ENCODE measurements at regions not wholly inside any gene's neighbourhood (a gene's known extent, or its start where the extent isn't known, plus 50 kb on each side); places are given as distances from the start of the nearest gene placed in this dataset.
"Not testable (repeated sequence)": the region's sequence is repeated elsewhere in the genome, so short reads cannot be mapped to it uniquely, and the experiment has no call there.

DNA sequence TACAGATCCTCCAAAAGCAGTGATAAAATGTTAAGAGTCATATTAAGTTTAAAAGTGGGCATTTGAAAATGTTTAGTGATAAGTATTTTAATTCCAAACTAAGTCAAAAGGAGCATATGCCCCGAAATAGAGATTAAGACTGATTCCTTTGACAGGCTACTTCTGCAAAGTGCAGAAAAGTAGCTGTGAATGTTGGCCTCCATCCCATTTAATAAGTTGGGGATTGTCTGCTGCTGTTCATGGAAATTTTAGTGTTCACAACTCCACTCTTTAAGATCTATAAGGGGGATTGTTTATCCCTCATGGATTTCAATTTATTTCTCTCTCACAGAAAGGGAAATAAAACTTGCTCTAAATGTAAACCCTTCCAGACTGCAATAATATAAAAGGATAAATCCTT, 278.3 kb downstream of the KCTD12 start:
- no peak for ATAC-seq

DNA sequence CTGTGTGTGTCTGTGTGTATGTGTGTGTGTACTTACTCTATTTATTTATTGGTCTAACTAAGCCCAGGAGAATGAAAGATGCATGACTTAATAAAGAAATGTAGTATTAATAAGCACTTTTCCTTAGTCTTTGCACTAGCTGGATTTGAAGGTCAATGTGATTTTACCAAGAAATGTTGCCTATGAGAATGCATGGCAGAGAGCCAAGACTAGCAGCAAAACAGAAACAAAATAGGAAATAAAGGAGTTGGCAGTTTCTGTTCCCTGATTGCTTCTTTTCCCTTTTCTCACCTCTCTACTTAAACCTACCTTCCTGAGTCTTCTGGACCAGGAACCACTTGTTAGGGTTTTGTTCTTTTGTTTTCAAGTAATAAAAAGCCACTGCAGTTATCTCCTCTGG, 286.1 kb downstream of the KCTD12 start:
- no peak for ATAC-seq

DNA sequence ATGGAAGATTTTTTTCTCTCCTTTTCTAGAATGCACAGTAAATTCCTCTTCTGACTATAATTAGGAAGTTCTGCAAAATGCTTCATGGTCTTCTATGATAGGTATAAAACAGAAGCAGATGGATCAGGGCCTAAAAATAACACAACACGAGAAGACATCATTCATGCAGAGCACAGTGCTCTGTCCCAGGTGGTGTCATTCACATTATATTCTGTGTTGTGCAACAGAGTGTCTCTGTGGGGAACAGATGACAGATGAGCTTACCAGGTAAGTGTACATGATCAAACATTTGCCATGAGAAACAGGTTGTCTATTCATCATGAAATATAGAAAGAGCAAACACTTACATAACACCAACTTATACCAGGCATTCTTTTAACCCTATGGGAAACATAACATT, 288.3 kb downstream of the KCTD12 start:
- ATAC-seq = no peak

DNA sequence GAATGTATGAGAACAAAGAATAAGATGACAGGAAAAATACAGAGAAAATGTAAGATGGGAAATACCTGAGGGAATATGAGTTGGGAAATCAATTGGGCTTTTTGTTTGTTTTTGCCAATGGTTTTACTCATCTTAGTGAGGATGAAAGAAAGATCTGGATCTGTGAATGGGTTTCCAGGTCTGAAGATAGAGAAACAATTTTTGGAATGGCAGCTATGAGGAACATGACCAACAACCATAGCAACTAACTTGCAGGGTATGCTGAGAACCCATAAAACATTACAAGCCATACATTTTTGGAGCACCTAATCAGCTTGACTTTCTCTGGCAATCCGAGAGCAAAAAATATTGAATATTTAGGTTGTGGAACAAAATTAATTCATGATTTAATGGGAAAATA, 290.0 kb downstream of the KCTD12 start:
- no peak for ATAC-seq

DNA sequence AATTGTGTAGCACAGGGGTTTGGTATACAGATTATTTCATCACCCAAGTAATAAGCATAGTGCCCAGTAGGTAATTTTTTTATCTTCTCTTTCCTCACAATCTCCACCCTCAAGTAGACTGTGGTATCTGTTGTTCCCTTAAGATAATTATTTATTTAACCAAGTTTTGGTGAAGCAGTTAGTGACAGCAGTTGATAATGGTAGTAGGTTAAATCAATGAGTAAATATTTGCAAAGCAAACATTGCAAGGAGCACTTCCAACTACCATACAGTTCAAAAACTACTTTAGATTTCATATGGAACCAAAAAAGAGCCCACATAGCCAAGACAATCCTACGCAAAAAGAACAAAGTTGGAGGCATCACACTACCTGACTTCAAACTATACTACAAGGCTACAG, 291.8 kb downstream of the KCTD12 start:
- ATAC-seq = no peak

DNA sequence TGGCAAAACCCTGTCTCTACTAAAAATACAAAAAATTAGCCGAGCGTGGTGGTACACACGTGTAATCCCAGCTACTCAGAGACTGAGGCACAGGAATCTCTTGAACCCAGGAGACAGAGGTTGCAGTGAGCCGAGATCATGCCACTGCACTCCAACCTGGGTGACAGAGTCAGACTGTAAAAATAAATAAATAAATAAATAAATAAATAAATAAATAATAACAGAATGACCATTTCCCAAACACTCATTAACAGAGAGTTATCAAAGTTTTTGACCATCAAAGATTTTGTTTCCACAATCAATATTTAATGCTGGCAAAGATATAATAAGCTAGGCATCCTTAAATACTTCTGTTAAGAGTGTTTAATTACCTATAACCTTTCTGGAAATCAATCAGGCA, 299.4 kb downstream of the KCTD12 start:
- ATAC-seq = no peak

DNA sequence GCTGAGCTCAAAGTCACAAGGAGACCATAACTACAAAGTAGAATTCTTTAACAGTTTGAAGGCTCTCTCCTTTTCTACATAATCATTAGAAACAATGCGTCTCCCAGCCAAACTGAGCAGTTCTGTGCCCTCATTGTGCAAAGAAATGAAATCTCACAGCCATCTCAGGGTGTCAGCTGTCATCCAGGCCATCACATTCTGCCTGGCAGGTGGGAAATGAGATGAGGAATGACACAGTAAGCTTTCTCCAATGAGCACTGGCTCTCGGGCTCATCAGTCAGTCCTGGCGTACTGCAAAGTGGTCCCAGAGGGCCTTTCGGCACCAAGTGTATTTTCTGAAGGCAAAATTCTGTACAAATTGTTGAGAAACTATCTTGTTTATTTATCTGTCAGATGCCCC, 306.5 kb downstream of the KCTD12 start:
- ATAC-seq = no peak

DNA sequence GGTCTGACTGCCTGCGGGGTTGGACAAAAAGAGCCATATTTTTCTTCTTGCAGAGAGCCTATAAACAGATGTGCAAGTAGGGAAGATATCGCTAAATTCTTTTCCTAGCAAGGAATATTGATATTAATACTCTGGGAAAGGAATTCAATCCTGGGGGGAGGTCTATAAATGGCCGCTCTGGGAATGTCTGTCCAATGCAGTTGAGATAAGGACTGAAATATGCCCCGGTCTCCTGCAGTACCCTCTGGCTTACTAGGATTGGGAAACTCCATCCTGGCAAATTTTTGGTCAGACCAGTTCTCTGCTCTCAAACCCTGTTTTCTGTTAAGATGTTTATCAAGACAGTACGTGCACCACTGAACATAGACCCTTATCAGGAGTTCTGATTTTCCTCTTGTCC, 310.6 kb downstream of the KCTD12 start:
- ATAC-seq = not testable (repeated sequence)

DNA sequence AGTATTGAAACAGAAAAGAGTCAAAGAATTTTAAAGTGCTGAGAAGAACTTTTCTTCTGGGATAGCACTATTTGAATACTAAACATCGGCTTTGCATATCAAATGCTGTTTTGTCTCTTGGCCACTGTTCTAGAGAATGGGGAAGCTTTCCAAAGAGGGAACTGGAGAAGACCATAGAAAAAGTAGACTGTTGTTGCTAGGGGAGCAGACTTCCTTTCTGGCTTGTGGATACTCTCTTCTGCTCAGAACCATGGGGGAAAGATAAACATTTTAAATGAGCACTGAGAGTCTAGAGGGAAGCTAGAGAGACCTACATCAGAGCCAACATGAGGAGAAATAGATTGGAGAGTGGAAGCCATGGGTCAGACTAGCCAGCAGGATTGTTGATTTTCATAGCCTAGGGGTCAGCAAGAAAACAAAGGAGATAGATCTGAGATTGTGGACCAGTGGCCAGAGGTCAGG, 315.7 kb downstream of the KCTD12 start:
- no peak for ATAC-seq

DNA sequence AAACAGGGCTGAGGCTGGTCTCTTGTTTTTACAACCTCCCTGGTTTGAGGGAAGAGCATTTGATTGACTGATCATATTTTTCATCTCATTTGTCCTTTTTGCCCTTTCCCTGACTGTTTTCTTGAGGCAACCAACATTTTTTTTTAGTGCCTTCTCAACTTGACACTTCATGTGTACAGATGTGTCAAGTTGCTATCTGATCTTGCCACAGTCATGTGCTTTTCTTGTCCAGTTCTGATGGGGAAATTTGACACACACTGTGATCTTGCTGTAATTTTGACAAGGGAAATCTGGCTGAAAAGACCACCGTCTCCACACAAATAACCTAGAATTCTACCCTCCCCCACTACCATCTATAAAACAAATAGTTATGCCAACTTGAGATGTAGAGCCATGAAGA, 329.6 kb downstream of the KCTD12 start:
- no peak for ATAC-seq

DNA sequence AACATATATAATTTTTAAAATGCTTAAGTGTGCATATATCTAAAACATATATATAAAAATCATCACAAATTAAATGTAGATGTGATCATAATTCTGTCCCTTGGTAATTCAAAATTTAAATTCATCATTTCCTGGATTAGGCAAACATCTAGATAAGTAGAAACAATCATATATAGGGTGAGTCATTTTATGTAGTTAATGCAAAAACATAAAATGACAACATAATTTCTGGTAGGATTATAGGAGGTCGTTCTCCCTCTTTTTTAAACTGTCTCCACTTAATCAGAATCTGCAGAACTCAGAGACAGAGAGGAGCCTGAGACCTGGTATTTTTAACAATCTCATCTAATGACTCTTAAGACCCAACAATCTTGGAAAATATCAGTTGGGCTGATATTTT, 333.4 kb downstream of the KCTD12 start:
- no peak for ATAC-seq

DNA sequence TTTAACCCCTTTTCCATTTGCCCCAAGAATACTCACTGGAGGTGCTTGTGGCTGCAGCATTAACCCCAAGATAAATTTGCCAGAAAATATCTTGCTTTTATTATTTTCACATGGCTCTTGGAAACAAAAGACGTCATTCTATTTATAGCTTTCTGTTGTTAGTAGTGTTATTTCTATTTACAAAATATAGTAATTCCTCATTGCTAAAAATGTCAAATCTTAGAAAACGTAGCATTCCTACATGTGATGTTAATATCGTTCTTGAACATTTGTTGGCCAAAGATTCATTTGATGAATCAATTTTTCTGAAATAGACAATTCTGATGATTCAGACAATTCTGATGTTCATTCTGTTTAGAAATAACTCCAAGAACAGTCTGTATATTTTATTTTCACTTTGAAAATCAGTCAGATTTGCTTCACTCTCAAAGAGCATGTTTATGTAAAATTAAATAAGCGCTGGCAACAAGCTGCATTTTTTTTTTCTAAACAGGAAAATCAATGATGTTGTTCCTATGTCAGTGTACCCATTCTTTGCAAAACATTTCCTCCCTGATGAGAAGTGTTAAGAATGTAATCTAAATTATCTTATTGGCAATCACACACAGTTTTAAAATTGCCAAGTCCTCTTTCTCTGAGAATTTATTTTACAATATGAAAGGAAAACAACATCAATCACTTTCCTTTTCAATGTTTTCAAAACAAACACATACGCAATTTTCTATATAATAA, 334.0 kb downstream of the KCTD12 start:
- no peak for ATAC-seq

DNA sequence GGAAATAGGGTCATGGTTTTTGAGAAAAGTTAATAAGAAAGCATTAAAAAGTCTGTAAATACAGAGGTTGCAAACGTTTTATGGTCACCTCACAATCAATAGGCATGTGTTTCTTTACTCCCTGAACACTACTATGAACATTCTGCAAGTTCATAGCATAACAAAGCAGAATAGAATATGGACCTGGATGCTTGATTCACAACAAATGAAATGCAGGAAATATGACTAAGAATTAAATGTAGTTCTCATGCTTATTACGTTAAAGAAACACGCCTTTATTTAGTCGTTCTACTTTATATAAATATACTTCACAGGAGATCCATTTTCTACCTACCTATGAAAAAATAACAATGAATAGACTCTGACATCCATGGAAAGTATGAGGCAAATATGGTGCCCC, 344.0 kb downstream of the KCTD12 start:
- no peak for ATAC-seq

DNA sequence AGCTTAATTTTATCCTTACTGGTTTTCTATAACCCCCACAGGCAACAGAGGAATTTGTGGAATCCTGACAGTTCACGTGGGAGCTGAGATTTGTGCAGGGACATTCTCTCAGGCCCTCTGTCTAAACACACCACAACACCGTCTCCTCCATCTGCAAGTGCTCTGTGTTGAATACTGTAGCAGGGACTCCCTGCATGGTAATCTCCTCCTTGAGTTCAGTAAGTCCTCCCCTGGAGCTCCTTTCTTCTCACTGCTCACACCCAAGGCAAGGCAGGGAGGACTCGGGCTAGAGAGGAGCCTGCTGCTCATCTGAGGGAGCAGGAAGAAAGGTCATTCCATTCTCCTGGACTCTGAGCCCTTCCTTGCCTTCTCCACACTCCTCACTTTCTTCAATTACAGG, 348.2 kb downstream of the KCTD12 start:
- ATAC-seq = no peak

DNA sequence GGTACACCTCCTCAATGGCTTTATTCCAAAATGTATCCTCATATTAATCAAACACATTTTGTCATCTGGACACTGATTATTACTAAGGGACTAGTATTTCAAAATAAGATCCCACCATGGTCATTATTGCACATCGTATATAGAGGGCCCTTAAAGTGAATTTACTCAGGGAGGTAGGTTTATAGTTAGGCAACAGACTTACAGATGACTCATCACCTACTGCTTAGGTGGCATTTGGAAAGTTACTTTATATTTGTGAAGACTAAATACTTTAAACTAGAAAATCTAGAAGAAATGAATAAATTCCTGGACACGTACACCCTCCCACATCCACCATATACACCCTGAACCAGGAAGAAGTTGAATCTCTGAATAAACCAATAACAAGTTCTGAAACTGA, 353.0 kb downstream of the KCTD12 start:
- ATAC-seq = no peak

DNA sequence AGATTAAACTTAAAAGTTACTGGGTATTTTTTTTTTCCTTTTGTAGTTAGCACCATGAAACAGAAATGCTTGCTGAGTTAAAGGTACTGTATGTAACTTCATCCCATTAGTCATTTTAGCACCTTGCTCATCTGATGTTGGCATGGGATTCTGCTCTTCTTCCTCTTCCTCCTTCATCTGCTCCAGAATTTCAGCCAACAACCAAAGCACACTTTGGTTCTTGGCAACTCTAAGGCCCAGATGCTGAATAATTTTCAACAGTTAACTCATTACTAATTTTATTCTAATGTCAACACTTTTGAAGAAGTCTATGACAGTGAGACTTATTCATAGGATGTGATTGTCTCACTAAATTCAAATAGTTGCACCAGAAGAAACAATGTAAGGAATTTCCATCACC, 359.2 kb downstream of the KCTD12 start:
- no peak for ATAC-seq

DNA sequence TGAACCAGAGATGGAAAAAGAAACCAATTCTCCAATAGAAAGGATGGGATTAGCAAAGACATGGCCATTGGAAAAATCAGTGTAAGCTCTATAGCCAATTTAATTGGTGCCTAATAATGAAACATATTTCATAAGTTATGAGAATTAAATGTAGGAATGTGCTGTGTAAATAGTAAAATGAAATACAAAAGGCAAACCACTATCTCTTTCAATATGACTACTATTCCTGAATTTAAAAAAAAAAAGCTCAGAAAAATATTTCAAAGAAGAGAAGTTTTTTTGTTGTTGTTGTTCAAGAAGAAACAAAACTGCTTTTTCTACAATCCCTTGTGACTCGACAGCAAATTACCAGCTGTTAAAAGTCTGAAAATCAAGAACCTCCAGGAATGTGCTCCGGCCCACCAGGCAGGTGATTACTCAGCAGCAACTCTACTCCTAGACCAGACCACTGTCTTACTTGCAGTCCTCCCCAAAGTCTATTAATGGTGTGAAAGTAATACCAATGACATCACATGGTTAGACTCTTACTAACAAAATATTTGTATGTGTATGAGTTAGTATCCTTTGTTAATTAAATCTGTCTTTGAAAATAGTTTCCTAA, 362.4 kb downstream of the KCTD12 start:
- no peak for ATAC-seq

DNA sequence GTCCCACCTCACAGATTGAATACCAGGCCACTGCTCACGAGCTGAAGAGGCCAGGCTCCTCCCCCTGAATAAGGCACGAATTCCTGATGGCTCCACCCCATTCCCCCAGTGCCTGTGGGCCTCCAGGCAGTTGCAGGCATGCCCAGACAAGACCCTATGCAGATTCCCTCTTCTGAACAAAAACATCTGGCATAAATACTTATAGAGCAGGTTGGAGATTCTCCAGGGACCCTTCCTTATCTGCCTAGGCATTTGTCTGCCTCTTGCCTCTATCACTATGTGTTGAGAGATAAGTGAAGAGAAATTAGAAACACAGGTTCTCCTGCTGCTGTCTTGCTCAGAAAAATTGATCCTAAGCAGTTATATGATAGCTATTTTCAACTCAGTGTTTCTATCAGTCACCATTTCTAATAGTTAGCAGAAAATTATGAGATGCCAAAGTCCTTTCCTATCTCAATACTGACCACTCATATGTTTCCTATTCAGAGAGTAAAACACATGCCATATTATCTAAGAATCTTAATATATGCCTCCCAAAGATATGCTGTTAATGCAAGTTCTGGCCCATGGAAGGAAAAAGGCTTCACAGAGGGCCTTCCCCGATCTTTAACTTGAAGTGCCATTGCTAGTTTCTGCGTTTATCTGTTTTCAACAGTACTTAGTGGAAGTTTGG, 364.0 kb downstream of the KCTD12 start:
- ATAC-seq = no peak

DNA sequence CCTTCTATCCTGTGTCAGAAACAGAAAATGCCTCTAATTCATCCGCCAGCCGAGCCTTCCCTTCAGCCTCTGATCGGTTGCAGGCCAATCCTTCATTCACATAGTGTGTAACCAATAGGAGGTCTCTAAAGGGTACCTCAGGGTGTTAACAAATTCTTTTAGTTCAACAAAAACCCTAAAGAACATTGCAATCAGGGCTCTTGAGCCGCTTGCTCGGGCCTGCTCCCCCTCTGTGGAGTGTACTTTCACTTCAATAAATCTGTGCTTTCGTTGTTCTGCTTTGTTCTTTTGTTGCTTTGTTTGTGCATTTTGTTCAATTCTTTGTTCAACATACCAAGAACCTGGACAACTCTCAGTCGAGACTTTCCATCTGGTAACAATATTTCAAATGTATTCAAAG, 366.5 kb downstream of the KCTD12 start:
- no peak for ATAC-seq

DNA sequence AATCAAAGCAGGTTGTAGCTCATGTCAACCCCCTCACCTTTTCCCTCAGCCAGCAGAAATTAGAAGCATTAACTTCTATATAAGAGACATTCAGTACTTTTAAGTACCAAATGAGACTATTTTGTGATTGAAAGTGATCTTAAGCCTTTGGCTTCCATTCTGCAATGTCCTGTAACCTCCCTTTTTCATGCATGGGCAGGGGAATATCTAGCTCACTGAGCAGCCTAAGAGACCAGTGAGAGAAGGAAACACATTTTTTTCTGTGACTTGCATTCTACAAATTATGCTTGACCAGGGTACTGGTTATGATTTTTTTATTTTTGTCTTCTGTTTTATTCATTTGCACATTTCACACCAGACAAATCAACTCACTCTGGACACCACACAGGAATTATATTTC, 369.6 kb downstream of the KCTD12 start:
- no peak for ATAC-seq

DNA sequence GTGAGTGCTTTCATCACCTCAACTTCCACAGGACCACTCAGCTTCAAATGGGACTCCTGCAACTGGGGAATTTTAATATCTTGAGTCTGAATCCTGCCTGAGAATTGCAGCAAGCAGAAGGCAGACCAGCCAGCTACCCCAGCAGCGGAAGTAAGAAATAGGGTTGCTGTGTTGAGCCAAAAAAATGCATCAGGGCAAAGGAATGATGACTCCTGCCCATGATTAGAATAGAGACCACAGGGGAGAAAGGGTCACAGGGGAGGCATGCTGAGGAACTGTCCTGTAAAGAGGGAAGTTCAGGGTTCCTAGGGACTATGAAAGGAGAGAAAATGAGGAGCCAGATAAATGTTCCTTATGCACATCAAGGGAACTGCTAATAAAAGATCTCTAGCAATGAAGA, 370.2 kb downstream of the KCTD12 start:
- ATAC-seq = no peak

DNA sequence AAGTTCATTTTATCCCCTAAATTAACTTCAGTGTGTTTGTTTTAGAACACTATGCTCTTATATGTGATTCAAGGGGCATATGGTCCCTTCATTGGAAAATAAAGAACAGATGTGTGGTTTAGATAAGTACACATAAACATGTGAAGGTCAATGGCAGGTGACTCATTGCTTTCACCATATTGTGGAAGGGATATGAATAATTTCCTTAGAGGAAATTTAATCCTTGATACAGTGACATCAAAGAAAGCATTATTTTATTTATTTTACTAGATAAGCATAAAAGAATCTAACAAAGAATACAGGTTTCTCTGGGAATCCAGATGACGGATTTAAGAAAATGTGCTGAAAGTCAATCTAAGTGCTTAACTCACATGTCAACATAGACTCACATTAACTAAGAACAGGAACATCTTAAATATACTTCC, 373.5 kb downstream of the KCTD12 start:
- ATAC-seq = no peak

DNA sequence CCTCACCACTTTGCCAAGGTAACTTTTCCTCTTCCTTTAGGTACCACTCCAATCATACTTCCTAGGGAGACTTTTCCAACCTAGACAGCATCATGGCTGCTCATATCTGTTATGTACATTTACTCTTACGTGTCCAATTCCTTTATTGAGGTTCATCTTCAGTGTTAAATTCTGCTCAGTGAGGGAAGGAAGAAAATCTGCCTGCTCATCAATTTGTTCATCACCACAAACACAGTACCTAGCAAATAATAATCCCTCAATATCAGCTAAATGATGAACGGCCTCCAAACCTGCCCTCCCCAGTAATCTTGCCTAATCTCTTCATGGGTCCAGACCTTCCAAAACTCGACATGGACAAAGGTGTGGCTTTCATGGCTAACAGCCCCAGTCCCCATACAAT, 380.8 kb downstream of the KCTD12 start:
- no peak for ATAC-seq

DNA sequence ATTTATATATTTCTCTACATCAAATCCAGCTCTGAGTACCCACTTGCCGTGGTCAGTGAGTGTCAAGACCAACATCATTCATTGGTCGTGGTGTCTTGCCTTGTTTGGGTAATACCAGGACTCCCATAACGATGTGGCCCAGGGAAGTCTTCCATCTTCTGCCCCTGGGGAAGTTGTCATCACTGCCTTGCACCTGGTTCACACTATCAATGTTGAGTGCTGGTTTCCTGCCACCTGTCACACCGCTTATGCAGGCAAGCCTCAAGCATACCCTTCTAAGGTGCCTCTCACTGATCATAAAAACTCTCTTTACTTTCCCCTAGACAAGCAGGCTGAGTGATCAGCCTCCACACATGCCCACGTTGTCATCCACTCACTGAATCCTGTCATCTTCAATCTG, 382.4 kb downstream of the KCTD12 start:
- ATAC-seq = no peak
